Esophagus squamous epithelium (tissue), 5 donors: ENCODE measurements at regions not wholly inside any gene's neighbourhood (a gene's known extent, or its start where the extent isn't known, plus 50 kb on each side); places are given as distances from the start of the nearest gene placed in this dataset.

ENCODE experiments used
- DNase-seq: peaks from one replicate; lab custom pipeline; 2025; lab: John Stamatoyannopoulos, UW
- H3K27ac ChIP-seq, 4 donors: fragments of 200-600 bp; sonication (generic); one replicate each; pipeline ENCODE4 v1.5.1; 2016 to 2019; ENCODE audit warnings: mild to moderate bottlenecking in 1 of 4
- H3K27me3 ChIP-seq, 4 donors: fragments of 200-600 bp; sonication (generic); 1 replicate in 3 of 4; 2 replicates in 1 of 4; pipeline versions ENCODE4 v1.5.1 to v1.6.0; 2017 to 2021; ENCODE audit warnings: antibody characterized with exemption in 1 of 4
- H3K36me3 ChIP-seq, 3 donors: fragments of 200-600 bp; sonication (generic); one replicate each; pipeline ENCODE4 v1.5.1; 2016 to 2019
- H3K4me1 ChIP-seq, 3 donors: fragments of 200-600 bp; sonication (generic); one replicate each; pipeline ENCODE4 v1.5.1; 2017 to 2019
- H3K4me3 ChIP-seq, 4 donors: fragments of 200-600 bp; sonication (generic); 1 replicate in 3 of 4; 2 replicates in 1 of 4; pipeline ENCODE4 v1.5.1; 2016 to 2019; ENCODE audit warnings: mild to moderate bottlenecking in 2 of 4, moderate library complexity in 1 of 4
- H3K9me3 ChIP-seq, 3 donors: fragments of 200-600 bp; sonication (generic); one replicate each; pipeline ENCODE4 v1.5.1; 2016 to 2019
- POLR2A ChIP-seq, 4 donors: fragments of 450-650 bp; IDR thresholded peaks; one replicate each; pipeline ENCODE4 v1.6.1; 2017; ENCODE audit warnings: antibody characterized with exemption in 4 of 4, mild to moderate bottlenecking in 4 of 4, moderate library complexity in 3 of 4
- WGBS, 2 donors: methylation state at CpG; one replicate each; pipeline ENCODE4 v1.1.5; 2018; 5-methylcytosine and 5-hydroxymethylcytosine counted together
- intact Hi-C: fragments of 100-400 bp; cut with DNase I; formaldehyde crosslinking; loops from one replicate; pipeline ENCODE4 v1.15.0; 2022
- TF ChIP-seq, protein P1 (sequence below), 6 experiments: fragments of 450-650 bp in 4 of 6; fragments of 200-600 bp in 2 of 6; sonication (generic) in 2 of 6; IDR thresholded peaks; one replicate each; pipeline ENCODE4 v1.5.1; 2016 to 2019; ENCODE audit warnings: antibody characterized with exemption in 6 of 6, mild to moderate bottlenecking in 4 of 6, moderate library complexity in 4 of 6
- donor health status: DM: yes; HTN: yes; CAD: no.

GRCh38 chr11:88415495-88415894, 78.0 kb upstream of the CTSC start:
- no peaks in the 10 kb centered on the region for H3K36me3 ChIP-seq
- intact Hi-C loops = no loop called here
- no peak overlapping the region for H3K4me3 ChIP-seq
- H3K9me3 ChIP-seq = no peaks in the 10 kb centered on the region
- peaks cover 14 to 56% (median 27%) of the 10 kb centered on the region in 3 donors for H3K4me1 ChIP-seq
- no peak overlapping the region for H3K27ac ChIP-seq
- peaks cover 0 to 8% (median 0%) of the 10 kb centered on the region in 4 donors for H3K27me3 ChIP-seq
- TF ChIP-seq POLR2A (IDR thresholded peaks at IDR 0.05) = no peak
- TF ChIP-seq, protein P1, sequence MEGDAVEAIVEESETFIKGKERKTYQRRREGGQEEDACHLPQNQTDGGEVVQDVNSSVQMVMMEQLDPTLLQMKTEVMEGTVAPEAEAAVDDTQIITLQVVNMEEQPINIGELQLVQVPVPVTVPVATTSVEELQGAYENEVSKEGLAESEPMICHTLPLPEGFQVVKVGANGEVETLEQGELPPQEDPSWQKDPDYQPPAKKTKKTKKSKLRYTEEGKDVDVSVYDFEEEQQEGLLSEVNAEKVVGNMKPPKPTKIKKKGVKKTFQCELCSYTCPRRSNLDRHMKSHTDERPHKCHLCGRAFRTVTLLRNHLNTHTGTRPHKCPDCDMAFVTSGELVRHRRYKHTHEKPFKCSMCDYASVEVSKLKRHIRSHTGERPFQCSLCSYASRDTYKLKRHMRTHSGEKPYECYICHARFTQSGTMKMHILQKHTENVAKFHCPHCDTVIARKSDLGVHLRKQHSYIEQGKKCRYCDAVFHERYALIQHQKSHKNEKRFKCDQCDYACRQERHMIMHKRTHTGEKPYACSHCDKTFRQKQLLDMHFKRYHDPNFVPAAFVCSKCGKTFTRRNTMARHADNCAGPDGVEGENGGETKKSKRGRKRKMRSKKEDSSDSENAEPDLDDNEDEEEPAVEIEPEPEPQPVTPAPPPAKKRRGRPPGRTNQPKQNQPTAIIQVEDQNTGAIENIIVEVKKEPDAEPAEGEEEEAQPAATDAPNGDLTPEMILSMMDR (IDR thresholded peaks at IDR 0.05) = no peak
- no peak for DNase-seq
- 67 to 85% methylated on average over 1 of the region's 1 CpG for WGBS, 2 donors

DNA sequence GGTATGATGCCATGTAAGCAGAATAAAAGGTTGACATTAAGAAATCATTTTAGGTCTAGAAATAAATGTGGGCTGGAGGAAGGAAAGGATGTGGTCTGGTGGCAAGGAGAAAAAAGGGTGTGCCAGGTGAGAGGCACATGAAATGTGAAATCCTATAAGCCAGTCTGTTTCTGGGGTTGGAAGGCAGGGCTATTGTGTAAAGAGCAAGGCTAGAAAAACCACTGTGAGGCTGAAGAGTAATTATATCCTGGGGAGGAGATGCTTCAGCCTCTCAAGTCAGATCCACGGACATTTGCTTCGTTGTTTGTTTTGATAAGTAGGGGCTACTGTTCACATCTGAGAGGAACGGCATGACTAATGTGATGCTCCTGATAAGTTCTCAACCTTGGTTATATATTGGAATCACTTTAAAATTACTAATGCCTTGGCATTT, 77.5 kb upstream of the CTSC start:
- Histone ChIP-seq H3K27ac (no peak overlapping the region), H3K36me3 (no peaks in the 10 kb centered on the region), H3K27me3 (peaks cover 0 to 8% (median 0%) of the 10 kb centered on the region in 4 donors), H3K4me3 (no peak overlapping the region), H3K9me3 (no peaks in the 10 kb centered on the region), H3K4me1 (peaks cover 14 to 56% (median 26%) of the 10 kb centered on the region in 3 donors)
- 57 to 59% methylated on average over 3 of the region's 3 CpGs for WGBS, 2 donors
- intact Hi-C loops = no loop called here
- TF ChIP-seq POLR2A (IDR thresholded peaks at IDR 0.05) = no peak
- TF ChIP-seq, protein P1 (IDR thresholded peaks at IDR 0.05) = no peak
- no peak for DNase-seq

DNA sequence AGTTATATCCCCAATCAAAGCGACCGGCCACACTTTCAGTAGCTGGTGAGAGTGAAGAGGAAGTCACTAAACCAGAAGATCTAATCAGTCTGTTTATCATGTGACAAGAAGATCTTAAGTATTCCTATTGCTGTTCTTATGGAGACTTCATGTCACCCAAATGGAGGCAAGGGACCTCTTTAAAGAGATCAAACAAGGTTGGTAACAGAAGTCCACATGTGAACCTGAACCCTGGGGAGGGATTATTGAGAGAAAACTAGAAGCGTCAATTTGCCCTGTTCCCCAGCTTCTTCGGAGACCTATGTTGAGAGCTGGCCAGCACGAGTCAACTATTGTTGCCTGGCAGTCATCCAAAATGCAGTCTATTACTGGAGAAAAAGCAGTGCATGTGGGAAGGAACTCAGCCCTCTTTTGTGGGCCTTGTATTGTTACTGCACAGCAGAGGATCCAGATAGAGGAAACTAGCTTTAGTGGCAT, 76.9 kb upstream of the CTSC start:
- Histone ChIP-seq H3K27ac (peak overlapping the region in 1 of 4 donors; percentile 18), H3K36me3 (no peaks in the 10 kb centered on the region), H3K4me3 (no peak overlapping the region), H3K4me1 (peaks cover 14 to 54% (median 20%) of the 10 kb centered on the region in 3 donors), H3K9me3 (no peaks in the 10 kb centered on the region), H3K27me3 (peaks cover 0 to 8% (median 0%) of the 10 kb centered on the region in 4 donors)
- DNase-seq = no peak
- 16 to 28% methylated on average over 5 of the region's 5 CpGs for WGBS, 2 donors
- TF ChIP-seq POLR2A (IDR thresholded peaks at IDR 0.05) = no peak
- TF ChIP-seq, protein P1 (IDR thresholded peaks at IDR 0.05) = no peak
- intact Hi-C loops = no loop called here

DNA sequence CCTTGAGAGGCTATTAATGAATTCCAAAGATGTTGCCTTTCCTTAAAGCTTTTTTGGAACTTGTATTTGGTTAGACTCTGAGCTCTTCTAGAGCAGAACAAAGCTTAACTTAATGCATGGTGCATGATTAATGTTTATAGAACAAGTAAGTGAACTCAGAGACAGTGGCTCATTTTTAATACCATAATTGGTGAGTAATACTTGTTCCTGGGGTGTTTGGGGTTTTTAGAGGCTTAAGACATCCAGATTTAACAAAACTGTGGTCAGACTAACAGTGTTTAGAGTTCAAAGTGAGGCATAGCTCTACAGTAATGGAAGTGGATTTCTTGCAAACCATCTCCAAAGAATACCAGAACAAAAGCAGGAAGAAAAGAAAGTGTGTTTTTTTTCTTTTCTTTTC, 73.7 kb upstream of the CTSC start:
- Histone ChIP-seq H3K4me3 (no peak overlapping the region), H3K4me1 (peaks cover 8 to 39% (median 12%) of the 10 kb centered on the region in 3 donors), H3K36me3 (no peaks in the 10 kb centered on the region), H3K27ac (peak overlapping the region in 2 of 4 donors; percentile 17 to 58), H3K9me3 (no peaks in the 10 kb centered on the region), H3K27me3 (peaks cover 0 to 8% (median 0%) of the 10 kb centered on the region in 4 donors)
- TF ChIP-seq, protein P1 (IDR thresholded peaks at IDR 0.05) = no peak
- TF ChIP-seq POLR2A (IDR thresholded peaks at IDR 0.05) = no peak
- intact Hi-C loops = no loop called here
- DNase-seq = no peak

GRCh38 chr11:88410656-88411055, 73.1 kb upstream of the CTSC start:
- TF ChIP-seq, protein P1 (IDR thresholded peaks at IDR 0.05) = no peak
- TF ChIP-seq POLR2A (IDR thresholded peaks at IDR 0.05) = no peak
- H3K9me3 ChIP-seq = no peaks in the 10 kb centered on the region
- WGBS, 2 donors = 36 to 59% methylated on average over 3 of the region's 3 CpGs
- no peaks in the 10 kb centered on the region for H3K36me3 ChIP-seq
- DNase-seq = no peak
- no peak overlapping the region for H3K4me3 ChIP-seq
- peaks cover 0 to 8% (median 0%) of the 10 kb centered on the region in 4 donors for H3K27me3 ChIP-seq
- peaks cover 12 to 41% (median 12%) of the 10 kb centered on the region in 3 donors for H3K4me1 ChIP-seq
- intact Hi-C loops = no loop called here
- peak overlapping the region in 2 of 4 donors; percentile 17 to 58 for H3K27ac ChIP-seq
